ENCODE measurements at regions not wholly inside any gene's neighbourhood (a gene's known extent, or its start where the extent isn't known, plus 50 kb on each side); places are given as distances from the start of the nearest gene placed in this dataset.

DNA sequence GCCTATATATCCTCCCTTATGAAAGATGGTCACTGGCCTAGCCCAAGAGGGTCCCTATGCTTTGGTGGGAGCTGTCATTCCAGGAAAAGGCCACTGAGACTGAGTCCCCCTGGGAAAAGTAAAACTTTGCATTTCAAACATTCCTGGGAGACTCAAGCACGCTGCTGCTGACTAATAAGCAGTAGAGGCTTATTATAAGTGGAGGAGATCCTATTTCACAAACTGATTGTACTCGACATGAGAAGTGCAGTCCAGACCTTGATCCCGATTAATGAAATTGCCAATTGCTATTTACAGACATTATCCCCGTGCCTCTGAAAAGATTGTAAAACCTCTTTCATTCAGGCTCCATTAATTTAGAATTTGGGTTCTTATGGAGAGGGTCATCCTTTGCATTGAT is 96.6 kb downstream of the EMP1 start:
- no peak overlapping the region for H3K23ac ChIP-seq (ENCODE audit: low read length)
- no peak overlapping the region for H3K27ac ChIP-seq (ENCODE audit: low read depth, low read length)
- H3K79me2 ChIP-seq (ENCODE audit: control insufficient read depth, insufficient read depth, low read length, poor library complexity), result no peaks in the 10 kb centered on the region
- H2AFZ ChIP-seq (ENCODE audit: insufficient read depth, low read length, poor library complexity), result no peak overlapping the region
- no peak overlapping the region for H2BK5ac ChIP-seq (ENCODE audit: low read depth, low read length, poor library complexity)
- H3K27me3 ChIP-seq (ENCODE audit: insufficient read depth, low read length), result no peaks in the 10 kb centered on the region
- no peak overlapping the region for H3K4me2 ChIP-seq (ENCODE audit: low read length)
- no peak overlapping the region for H4K12ac ChIP-seq (ENCODE audit: low read depth, low read length)
- H4K8ac ChIP-seq (ENCODE audit: low read depth, low read length), result no peak overlapping the region
- no peak overlapping the region for H3K18ac ChIP-seq (ENCODE audit: low read length)
- no peak overlapping the region for H3K9ac ChIP-seq (ENCODE audit: low read length)
- DNase-seq, result no peak
- H3K4ac ChIP-seq (ENCODE audit: low read depth, low read length), result no peak overlapping the region
- H4K91ac ChIP-seq (ENCODE audit: low read depth, low read length), result no peak overlapping the region
- no peak overlapping the region for H2BK12ac ChIP-seq (ENCODE audit: low read length)
- peaks cover 1% of the 10 kb centered on the region for H3K9me3 ChIP-seq (ENCODE audit: insufficient read depth, low read depth, low read length)
- no peak overlapping the region for H3K4me3 ChIP-seq (ENCODE audit: low read depth, low read length)
- no peaks in the 10 kb centered on the region for H3K36me3 ChIP-seq (ENCODE audit: control insufficient read depth in 1 of 2, insufficient read depth in 2 of 2, low read length in 2 of 2)
- no peak overlapping the region for H2AK5ac ChIP-seq (ENCODE audit: low read length)
- no peak overlapping the region for H2BK120ac ChIP-seq (ENCODE audit: insufficient read depth, low read length, poor library complexity)
- H3K79me1 ChIP-seq (ENCODE audit: low read length), result no peaks in the 10 kb centered on the region
- no peak overlapping the region for H3K14ac ChIP-seq (ENCODE audit: low read length)
- H3K4me1 ChIP-seq (ENCODE audit: control insufficient read depth in 1 of 2, insufficient read depth in 2 of 2, low read length in 2 of 2), result no peaks in the 10 kb centered on the region
- WGBS (ENCODE audit: extremely low coverage, insufficient coverage, insufficient read length), result no CpG with 5 or more reads among the region's 4 CpGs

DNA sequence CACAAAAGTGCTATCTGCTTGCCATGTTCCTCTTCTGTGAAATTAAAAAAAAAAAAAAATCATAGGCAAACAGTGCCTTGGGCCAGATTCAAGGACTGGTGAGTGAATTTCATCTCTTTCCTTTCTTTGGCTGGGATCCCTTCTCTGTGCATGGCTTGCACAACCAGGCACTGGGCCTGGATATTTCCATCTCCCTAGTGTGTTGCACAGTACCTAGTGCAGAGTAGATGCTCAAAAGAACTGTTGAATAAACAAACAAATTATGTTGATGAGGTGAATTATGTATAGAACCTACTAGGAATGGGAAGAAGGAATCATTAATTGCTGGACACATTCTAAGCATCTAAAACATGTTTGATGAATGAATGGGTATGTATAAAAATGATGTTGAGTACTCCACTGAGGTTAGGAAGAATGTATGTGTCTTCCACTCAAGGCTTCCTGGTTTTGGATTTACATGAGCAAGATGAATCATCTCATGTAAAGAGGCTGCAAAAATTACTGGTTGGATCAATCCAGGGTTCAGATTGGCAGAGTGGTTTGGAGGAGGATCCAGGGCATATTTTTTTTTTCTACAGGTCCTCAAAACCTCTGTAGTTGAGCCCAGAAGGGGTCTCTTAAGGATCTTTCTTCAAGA is 93.2 kb downstream of the EMP1 start:
- Histone ChIP-seq H3K79me2 (ENCODE audit: control insufficient read depth, insufficient read depth, low read length, poor library complexity) (no peaks in the 10 kb centered on the region), H3K18ac (ENCODE audit: low read length) (no peak overlapping the region), H2AK5ac (ENCODE audit: low read length) (no peak overlapping the region), H4K91ac (ENCODE audit: low read depth, low read length) (no peak overlapping the region), H4K12ac (ENCODE audit: low read depth, low read length) (no peak overlapping the region), H3K36me3 (ENCODE audit: control insufficient read depth in 1 of 2, insufficient read depth in 2 of 2, low read length in 2 of 2) (no peaks in the 10 kb centered on the region), H3K27ac (ENCODE audit: low read depth, low read length) (no peak overlapping the region), H3K79me1 (ENCODE audit: low read length) (no peaks in the 10 kb centered on the region), H3K4me1 (ENCODE audit: control insufficient read depth in 1 of 2, insufficient read depth in 2 of 2, low read length in 2 of 2) (no peaks in the 10 kb centered on the region), H3K4me2 (ENCODE audit: low read length) (no peak overlapping the region), H2BK120ac (ENCODE audit: insufficient read depth, low read length, poor library complexity) (no peak overlapping the region), H3K9ac (ENCODE audit: low read length) (no peak overlapping the region), H3K4ac (ENCODE audit: low read depth, low read length) (no peak overlapping the region), H2BK12ac (ENCODE audit: low read length) (no peak overlapping the region), H3K27me3 (ENCODE audit: insufficient read depth, low read length) (no peaks in the 10 kb centered on the region), H2AFZ (ENCODE audit: insufficient read depth, low read length, poor library complexity) (no peak overlapping the region), H4K8ac (ENCODE audit: low read depth, low read length) (no peak overlapping the region), H3K9me3 (ENCODE audit: insufficient read depth, low read depth, low read length) (peaks cover 1% of the 10 kb centered on the region), H3K4me3 (ENCODE audit: low read depth, low read length) (no peak overlapping the region), H3K23ac (ENCODE audit: low read length) (no peak overlapping the region), H3K14ac (ENCODE audit: low read length) (no peak overlapping the region), H2BK5ac (ENCODE audit: low read depth, low read length, poor library complexity) (no peak overlapping the region)
- DNase-seq, result no peak

DNA sequence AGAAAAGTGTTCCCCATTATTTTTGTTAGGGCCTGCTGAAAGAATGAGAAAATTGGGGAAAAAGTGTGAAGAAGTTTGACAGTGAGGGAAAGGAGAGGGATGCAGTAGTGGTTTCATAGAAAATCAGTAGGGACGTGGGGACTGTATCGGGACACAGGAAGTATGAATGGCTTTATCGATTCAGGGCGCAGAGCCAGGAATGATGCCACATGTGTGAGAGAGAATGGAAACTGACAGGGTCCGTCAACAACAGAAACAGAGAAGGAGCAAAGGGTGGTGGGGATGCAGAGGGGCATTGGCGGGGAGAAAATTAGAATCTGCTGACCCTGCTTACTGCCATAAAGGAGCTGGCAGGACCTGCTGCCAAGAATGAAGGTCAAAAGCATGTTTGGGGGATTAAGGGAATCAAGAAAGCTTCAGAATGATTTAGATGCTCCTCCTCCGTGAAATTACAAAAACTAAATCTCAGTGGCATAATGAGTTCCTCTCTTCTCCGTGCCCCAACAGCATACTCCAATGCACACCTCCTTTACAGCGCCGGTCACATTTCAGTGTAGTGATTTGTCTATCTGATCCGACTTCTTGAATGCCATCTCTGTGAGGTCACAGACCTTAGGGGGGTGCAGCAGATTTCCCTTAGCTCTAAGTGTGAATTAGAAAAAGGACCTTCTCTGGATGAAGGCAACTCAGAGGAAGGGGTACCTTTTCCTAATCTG is 92.6 kb downstream of the EMP1 start:
- Histone ChIP-seq H4K91ac (ENCODE audit: low read depth, low read length) (no peak overlapping the region), H3K79me1 (ENCODE audit: low read length) (no peaks in the 10 kb centered on the region), H3K9me3 (ENCODE audit: insufficient read depth, low read depth, low read length) (peaks cover 1% of the 10 kb centered on the region), H3K23ac (ENCODE audit: low read length) (no peak overlapping the region), H3K9ac (ENCODE audit: low read length) (no peak overlapping the region), H2BK120ac (ENCODE audit: insufficient read depth, low read length, poor library complexity) (no peak overlapping the region), H3K27ac (ENCODE audit: low read depth, low read length) (no peak overlapping the region), H2BK5ac (ENCODE audit: low read depth, low read length, poor library complexity) (no peak overlapping the region), H3K4me3 (ENCODE audit: low read depth, low read length) (no peak overlapping the region), H3K27me3 (ENCODE audit: insufficient read depth, low read length) (no peaks in the 10 kb centered on the region), H4K8ac (ENCODE audit: low read depth, low read length) (no peak overlapping the region), H3K4me2 (ENCODE audit: low read length) (no peak overlapping the region), H3K4ac (ENCODE audit: low read depth, low read length) (no peak overlapping the region), H3K79me2 (ENCODE audit: control insufficient read depth, insufficient read depth, low read length, poor library complexity) (no peaks in the 10 kb centered on the region), H2AK5ac (ENCODE audit: low read length) (no peak overlapping the region), H2AFZ (ENCODE audit: insufficient read depth, low read length, poor library complexity) (no peak overlapping the region), H3K18ac (ENCODE audit: low read length) (no peak overlapping the region), H2BK12ac (ENCODE audit: low read length) (no peak overlapping the region), H3K14ac (ENCODE audit: low read length) (no peak overlapping the region), H4K12ac (ENCODE audit: low read depth, low read length) (no peak overlapping the region), H3K36me3 (ENCODE audit: control insufficient read depth in 1 of 2, insufficient read depth in 2 of 2, low read length in 2 of 2) (no peaks in the 10 kb centered on the region), H3K4me1 (ENCODE audit: control insufficient read depth in 1 of 2, insufficient read depth in 2 of 2, low read length in 2 of 2) (no peaks in the 10 kb centered on the region)
- no CpG with 5 or more reads among the region's 11 CpGs for WGBS (ENCODE audit: extremely low coverage, insufficient coverage, insufficient read length)
- no peak for DNase-seq

GRCh38 chr12:13288501-13288900 is 92.0 kb downstream of the EMP1 start:
- Histone ChIP-seq H3K4me3 (ENCODE audit: low read depth, low read length) (no peak overlapping the region), H3K27ac (ENCODE audit: low read depth, low read length) (no peak overlapping the region), H3K79me1 (ENCODE audit: low read length) (no peaks in the 10 kb centered on the region), H3K14ac (ENCODE audit: low read length) (no peak overlapping the region), H3K36me3 (ENCODE audit: control insufficient read depth in 1 of 2, insufficient read depth in 2 of 2, low read length in 2 of 2) (no peaks in the 10 kb centered on the region), H3K18ac (ENCODE audit: low read length) (no peak overlapping the region), H3K79me2 (ENCODE audit: control insufficient read depth, insufficient read depth, low read length, poor library complexity) (no peaks in the 10 kb centered on the region), H2AFZ (ENCODE audit: insufficient read depth, low read length, poor library complexity) (no peak overlapping the region), H3K9me3 (ENCODE audit: insufficient read depth, low read depth, low read length) (peaks cover 1% of the 10 kb centered on the region), H2BK5ac (ENCODE audit: low read depth, low read length, poor library complexity) (no peak overlapping the region), H3K4ac (ENCODE audit: low read depth, low read length) (no peak overlapping the region), H4K8ac (ENCODE audit: low read depth, low read length) (no peak overlapping the region), H2BK12ac (ENCODE audit: low read length) (no peak overlapping the region), H3K4me1 (ENCODE audit: control insufficient read depth in 1 of 2, insufficient read depth in 2 of 2, low read length in 2 of 2) (no peaks in the 10 kb centered on the region), H3K4me2 (ENCODE audit: low read length) (no peak overlapping the region), H2AK5ac (ENCODE audit: low read length) (no peak overlapping the region), H4K12ac (ENCODE audit: low read depth, low read length) (no peak overlapping the region), H4K91ac (ENCODE audit: low read depth, low read length) (no peak overlapping the region), H3K27me3 (ENCODE audit: insufficient read depth, low read length) (no peaks in the 10 kb centered on the region), H3K23ac (ENCODE audit: low read length) (no peak overlapping the region), H3K9ac (ENCODE audit: low read length) (no peak overlapping the region), H2BK120ac (ENCODE audit: insufficient read depth, low read length, poor library complexity) (no peak overlapping the region)
- DNase-seq, result no peak
- whole genome bisulfite sequencing (ENCODE audit: extremely low coverage, insufficient coverage, insufficient read length), result no CpG with 5 or more reads among the region's 1 CpG
